Stimulated activated CD8-positive, alpha-beta memory T cell treated with anti-CD3 and anti-CD28 coated beads, Interleukin-15, amount 100 ng/mL, for 4 hours (primary cell): ENCODE measurements at regions not wholly inside any gene's neighbourhood (a gene's known extent, or its start where the extent isn't known, plus 50 kb on each side); places are given as distances from the start of the nearest gene placed in this dataset.

Experiments
- DNase-seq, 2 donors: peaks; one replicate each; pipeline ENCODE4 v3.0.0-alpha.2; 2020; ENCODE audit warnings: low read depth in 2 of 2

DNA sequence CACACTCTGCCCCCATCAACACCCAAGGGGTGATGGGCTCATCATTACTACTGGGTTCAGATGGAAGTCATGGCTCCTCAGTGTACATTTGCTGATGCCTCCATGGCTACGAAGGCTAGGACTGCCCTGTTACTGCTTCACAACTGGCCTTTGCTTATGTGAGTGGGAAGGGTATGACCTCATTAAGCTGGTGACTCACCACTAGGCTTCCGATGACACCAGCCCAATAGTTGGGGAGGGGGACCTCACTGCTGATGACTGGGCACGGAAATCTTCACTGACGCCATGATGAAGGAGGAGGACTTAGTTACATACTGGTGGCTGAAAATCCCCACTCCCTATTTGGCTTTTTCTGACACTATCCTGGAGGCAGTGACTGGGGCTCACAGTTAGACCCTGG is 263.2 kb downstream of the CMPK2 start:
- DNase-seq, result no peak

DNA sequence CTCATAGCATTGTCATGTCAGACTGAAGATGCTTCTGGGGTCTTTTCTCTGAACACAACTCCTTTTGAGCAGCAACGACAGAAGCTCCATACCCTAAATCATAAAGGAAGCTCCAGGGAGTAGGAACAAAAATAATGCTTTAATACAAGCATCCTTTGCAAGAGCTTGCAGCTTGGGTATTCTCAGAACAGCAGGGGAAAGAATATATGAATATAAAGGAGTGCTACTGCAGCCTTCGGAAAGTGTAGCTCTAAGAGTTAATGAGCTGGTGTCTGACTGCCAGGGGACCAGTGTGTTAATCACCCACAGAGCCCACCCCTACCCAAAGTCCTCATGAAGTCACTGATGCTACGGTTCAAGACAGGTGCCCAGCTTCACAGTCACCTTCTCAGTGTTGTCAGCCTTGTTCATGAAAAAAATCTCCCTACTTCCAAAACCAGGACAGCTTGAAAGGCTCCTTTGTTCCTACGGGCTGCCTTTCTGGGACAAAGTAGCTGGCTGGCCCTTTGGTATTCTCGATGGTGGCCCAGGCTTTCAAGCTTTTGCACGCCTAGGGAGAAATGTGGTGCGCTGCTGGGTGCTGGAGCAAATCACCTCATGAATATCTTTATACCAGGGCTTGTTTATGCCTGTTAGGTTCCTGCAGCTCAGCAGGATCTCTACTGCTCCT is 259.7 kb downstream of the CMPK2 start:
- DNase-seq, result no peak

DNA sequence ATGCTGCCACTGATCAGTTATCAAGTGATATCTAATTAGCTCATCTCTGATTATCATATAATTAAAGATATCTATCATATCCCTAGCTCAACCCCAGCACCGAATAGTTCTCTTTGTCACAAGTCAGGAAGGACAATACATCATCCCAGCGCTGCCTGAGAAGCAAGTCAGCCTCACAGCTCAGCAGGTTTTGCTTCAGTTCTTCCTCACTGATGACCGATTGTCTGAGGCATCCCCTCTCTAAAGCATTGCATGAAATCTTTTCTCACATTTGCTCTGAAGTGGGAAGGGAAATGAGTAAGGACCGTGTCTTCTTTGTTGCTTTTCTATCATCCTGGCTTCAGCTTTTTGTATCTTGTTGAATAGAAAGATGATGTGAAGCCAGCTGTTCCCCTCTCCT is 247.9 kb downstream of the CMPK2 start:
- no peak for DNase-seq

DNA sequence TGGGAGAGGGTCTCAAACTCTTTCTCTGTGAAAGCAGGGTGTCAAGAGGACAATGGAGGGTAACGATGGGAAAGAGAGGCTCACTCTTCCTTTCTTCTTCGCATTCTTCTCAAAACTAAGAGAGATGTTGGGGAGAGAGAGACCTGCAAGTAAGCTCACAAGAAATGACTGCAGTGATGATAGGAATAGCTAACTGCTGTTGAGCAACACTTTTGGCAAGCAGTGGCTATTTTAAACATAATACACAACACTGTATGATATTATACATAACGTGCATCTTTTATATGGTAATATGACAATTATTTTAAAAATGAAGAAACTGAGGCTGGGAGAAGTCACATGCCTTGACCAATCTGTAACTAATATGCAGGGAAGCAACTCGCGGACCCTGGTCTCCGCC is 247.5 kb downstream of the CMPK2 start:
- DNase-seq, result no peak

DNA sequence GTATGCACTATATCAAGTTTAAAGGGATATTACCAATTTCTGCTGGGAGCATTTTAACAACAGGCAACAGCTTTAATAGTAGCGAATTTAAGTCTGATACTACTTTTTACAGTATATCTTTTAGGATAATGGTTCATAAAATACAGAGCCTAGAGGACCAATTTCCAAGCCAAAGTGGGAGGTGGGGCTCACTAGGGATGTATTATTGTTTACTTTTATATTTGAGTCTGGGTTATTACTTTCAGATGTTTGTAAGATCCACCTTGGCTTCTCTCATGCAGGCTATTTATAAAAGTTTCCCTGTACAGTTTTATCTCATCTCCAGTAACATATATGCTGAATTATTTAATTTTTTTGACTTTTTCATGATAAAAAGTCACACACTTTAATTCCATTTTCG is 242.0 kb downstream of the CMPK2 start:
- DNase-seq, result no peak

DNA sequence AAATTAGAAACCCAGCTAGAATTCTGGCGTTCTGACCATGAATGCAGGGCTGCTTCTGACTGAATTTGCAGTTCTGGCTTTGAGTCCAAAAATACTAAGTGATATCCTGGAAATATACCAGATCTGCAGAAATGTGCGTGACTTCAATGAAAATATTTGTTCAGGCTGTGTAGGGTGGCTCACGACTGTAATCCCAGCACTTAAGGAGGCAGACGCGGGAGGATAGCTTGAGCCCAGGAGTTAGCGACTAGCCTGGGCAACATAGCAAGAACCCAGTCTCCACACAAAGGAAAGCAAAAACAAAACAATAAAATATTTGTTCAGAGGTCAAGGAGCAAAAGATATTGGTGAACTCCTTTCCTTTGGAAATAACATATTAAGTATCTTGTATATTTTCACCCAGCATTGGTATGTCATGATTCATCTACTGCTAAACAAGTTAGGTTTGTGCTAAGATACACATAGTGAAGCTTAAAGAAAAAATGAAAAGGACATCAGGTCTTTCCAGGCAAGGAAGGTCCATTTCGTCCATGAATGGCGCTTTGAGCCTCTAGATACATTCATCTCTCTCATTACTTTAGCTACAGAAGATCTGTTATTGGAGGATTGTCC is 239.2 kb downstream of the CMPK2 start:
- no peak for DNase-seq

DNA sequence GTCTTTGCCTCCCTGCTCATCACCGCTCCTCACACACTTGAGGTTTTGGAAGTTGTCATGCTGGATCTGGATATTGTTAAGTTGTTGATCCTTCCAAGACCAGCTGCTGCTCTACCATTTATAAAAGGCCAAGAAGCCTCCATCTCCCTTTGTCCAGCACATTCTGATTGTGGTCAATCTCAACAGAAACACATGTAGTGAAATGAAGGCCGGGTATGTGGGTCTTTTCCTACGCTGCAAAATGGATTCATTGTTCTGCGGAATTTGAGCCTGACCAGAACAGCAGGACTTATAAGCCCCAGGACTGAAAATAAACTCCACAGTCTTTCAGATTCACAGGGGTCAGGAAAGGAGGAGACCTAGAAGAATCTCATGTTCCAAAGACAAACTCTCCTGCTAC is 238.4 kb downstream of the CMPK2 start:
- no peak for DNase-seq

DNA sequence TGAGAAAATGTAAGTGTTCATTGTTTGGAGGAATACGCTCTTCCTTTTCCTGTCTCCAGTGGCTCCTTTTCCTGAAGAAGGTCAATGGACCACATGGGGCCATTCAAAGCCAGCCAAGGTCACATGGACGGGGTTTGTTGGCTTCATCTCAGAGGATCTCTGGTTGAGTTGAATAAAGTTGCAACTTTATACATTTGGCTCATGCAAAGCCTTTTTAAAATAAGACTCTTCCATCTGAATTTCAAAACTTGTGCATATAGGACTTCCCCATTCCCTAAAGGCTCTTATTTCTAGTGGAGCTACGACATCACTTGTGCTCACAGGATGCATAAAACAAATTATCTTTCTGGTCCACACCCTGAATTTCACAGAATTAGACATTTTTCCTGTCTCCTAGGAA is 235.5 kb downstream of the CMPK2 start:
- no peak for DNase-seq

DNA sequence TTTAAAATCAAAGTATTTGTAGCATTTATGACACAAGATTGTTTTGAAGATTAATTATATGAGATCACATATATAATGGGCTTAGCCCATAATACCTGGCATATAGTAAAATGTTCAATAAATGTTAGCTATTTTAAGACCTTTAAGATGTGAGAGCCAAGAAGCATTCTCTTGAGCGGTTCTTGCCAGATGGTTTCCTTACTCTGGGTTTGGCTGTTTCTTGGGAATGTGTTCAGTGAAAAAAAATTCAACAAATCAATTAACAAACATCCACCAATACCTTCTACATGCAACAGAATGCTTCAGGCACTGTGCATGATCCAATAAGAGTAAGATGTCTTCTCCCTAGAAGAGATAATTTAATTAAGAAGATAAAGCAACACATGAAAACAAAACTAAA is 230.4 kb downstream of the CMPK2 start:
- no peak for DNase-seq

DNA sequence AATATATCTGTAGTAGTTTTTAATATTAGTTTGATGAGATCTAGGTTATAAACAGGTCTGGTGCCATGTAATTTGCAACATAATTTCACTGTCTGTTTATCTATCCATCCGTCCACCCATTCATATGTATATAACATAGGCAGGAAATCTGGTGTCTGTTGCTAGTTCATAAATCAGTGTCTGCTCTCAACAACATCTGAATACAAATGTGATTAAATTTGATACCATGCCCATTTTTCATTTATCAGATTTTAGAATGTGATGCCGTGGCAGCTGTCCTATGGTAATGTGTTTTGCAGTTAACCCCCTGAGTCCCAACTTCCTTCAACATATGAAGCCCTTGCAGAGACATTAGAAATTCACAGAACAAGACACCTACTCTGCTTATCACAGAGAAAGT is 228.4 kb downstream of the CMPK2 start:
- DNase-seq, result no peak

DNA sequence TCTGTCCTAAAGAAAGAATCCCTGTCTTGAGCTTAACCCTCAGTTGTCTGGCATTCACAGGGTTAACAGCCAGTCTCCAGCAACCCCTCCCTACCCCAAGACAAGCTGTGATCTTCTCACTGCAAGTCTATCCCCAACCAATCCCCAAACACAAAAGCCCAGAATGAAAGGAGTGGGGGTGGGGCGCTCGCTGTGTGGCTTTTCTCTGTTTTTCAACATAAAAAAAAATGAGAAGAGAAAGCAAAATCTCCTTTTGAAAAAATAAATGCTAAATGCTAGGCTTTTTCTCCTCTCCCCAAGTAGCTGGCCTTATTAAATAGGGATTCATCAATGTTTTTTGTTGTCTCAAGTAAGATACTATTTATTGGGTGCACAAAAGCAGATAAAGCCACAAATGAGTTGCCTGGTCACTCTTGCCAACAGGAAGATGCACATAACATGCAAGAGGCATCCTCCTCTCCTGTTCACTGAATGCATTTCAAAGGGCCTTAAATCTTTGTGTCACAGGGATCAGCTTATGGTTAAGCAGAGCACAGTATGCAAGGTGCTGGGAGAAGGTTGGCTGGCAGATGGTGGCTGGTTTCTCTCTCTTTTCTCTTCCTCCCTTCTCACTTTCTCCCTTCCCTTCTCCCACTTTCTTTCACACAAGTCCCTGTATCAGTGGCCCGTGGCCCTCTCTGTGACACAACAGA is 225.6 kb downstream of the CMPK2 start:
- DNase-seq, result no peak

DNA sequence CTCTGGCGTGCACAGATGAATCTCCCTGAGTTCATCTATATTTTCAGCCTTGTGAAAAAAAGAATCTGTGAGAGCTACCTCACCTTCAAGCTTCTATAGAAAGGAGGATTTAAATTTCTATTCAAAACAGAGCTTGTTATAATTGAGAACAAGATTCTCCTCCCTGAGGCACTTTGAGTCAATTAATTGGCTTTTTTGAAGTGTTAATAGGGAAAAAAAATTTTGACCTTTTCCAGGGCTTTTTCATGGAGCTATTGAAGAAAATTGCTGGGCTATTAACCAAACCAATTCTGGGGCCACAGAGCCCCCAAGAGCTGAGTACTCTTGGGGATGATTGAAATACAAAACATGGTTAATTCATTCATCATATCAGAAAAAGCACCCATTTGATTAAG is 225.1 kb downstream of the CMPK2 start:
- no peak for DNase-seq

DNA sequence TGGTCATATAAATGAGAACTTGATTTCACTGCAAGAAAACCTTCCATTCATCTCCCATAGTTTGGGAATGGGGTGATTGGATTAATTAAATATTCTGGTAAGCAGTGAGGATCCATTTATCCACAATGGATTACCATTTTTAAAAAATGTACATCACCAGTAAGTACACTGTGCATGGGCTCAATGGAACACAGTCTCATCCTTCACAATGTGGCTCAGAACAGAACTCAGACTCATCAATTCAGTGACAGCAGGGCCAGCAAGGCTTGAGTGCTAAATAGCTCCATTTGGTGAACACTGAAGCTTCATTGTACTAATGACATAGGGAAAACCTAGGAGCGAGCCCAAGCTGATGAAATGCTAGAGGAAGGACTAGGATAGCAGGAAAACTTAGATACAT is 223.8 kb downstream of the CMPK2 start:
- no peak for DNase-seq

DNA sequence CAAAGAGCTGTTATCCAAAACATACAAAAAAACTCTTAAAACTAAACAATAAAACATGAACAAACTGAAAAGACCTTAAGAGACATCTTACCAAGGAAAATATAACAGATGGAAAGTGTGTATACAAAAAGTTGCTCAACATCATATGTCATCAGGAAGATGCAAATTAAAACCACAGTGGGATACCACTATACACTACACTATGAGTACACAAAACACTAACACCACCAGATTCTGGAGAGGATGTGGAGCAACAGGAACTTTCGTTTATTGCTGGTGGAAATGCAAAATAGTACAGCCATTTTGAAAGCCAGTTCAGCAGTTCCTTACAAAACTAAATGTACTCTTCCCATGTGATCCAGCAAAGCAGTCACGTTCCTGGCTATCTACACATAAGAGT is 221.4 kb downstream of the CMPK2 start:
- no peak for DNase-seq

DNA sequence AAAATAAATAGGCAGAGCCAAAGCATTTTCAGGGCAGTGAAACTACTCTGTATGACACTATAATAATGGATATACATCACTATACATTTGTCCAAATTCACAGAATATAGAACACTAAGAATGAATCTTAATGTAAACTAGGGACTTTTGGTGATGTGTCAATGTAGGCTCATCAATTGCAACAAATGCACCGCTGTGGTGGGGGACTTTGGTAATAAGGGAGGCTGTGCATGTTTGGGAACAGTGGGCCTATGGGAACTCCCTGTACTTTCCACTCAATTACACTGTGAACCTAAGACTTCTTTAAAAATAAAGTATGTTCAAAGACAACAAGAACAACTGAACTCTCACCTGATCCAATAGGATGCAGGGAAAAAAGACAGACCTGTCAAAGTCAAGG is 220.7 kb downstream of the CMPK2 start:
- DNase-seq, result no peak

DNA sequence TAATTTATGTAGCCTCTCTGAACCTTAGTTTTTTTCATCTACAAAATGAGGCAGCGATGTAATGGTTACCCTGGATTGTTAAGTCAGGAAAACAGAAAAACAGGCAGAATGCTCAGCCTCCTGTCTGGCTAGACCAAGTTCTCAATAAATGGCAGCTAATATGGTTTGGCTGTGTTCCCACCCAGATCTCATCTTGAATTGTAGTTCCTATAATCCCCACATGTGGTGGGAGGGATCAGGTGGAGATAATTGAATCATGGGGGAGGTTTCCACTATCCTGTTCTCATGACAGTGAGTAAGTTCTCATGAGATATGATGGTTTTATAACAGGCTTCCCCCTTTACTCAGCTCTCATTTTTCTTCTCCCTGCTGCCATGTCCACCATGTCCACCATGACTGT is 220.0 kb downstream of the CMPK2 start:
- DNase-seq, result no peak

DNA sequence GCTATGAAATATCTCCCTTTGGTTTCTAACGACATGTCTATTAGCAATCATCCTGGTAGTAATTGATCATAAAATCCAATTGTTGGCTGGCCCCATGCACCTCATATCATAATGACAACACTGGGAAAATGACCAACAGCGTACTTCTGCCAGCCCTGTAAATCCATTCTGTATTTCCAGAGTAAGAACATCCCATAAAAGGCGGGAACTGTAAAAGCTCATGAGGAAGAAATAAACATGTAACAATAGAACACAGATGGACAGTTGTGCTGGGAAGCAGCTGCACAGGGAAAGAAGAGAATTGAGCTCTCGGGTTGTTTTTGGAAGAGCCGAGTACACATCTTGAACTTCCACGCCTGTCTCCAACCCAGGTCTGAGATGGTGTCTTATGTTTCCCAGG is 218.7 kb downstream of the CMPK2 start:
- no peak for DNase-seq

DNA sequence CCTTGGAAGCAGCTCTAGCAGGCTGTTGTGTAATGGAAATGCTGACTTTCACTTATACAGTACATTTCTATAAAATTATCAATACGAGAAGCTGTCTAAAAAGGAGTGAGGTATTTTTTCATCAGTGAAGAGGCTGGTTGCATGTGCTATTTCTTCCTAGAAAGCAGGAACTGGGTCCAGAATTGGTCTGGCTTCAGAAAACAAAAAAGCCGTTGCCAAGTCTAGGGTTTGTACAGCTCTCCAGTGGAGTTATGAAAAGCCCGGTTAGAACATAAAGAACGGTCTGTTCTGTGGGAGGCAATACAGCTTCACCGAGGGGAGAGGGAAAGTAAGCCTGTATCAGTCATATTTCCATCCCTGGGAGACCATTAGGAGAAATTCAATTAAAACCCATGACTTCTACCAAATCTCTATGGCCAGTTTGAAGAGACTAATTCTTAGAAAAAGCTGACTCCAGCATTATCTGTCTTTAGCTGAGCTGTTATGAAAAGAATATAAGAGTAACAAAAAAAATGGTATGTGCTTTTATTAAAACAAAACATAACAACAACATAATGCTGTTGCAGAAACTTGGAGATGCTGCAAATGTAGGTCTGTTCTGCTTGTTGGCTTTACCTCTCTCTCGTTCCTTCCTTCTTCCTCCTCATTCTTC is 217.0 kb downstream of the CMPK2 start:
- DNase-seq, result no peak

DNA sequence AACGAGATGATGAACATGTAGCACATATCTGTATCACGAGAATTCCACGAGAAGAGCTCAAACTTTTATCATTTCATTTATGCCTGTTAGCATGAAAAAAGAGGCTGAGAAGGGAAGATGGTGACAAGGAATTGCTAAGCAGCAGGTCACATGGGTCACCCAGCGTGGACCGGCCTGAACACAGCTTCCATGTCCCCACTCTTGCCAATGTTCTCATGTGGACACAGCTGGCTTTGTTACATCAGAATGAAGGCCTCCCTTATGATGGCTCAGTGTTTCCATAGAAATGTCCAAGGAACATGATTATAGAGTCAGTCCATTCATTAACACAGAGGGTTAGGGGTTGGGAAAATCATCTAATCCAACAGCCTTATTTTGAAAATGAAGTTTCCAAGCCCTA is 215.4 kb downstream of the CMPK2 start:
- DNase-seq, result no peak

DNA sequence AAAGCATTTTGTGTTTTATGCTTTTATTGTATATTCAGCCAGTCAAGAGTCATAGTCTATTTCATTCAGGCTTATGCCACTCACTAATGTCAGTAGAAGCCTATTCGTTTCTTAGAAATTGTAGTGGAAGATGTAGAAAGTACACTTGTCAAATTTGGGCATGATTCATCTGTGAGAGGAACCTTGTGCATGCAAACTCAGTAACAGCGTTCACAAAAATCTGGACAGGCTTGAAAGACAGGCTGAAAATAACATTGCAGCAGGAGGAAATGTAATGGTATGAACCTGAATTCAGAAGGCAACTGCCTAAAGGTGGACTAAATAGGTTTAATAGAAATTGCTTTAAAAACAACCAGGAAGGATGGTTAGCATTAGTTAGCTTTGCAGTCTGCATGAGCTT is 213.5 kb downstream of the CMPK2 start:
- DNase-seq, result no peak

DNA sequence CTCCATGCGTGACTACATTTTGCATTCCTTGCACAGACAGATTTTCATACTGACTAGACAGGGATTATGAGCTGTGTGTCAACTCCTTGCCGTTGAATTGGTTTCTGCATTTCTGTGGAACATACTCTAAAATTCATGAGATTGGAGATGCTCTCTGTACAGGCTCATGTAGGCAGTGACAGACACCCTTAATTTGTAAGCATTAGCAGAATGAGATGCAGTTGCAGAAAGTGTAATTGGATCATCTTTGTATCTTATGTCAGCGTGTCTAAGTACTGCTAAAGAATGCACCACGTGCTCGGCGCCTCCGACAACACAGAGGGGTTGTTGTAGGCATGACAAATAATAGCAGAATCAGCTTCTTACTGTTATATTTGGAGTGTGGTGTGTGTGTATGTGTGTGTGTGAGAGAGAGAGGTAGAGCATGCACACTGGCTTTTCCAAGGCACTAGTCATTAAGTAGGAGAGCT is 212.4 kb downstream of the CMPK2 start:
- DNase-seq, result no peak

DNA sequence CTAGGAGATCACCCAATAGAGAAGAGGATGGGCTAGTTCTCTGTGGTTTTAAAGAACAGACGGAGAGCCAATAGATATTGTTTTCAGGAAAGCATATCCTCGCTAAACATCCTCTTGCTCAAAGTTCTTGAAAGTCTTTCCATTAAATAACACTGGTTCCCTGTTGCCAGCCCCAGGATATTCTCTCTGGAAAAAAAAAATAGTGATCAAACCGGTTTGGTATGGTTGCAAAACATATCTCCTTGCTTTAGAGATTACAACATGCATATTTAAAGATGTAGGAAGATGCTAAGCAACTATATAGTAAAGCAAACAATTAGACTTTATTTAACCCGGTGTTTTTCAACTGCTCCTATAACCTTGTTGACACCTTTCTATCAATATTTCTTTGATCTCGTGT is 211.4 kb downstream of the CMPK2 start:
- no peak for DNase-seq

DNA sequence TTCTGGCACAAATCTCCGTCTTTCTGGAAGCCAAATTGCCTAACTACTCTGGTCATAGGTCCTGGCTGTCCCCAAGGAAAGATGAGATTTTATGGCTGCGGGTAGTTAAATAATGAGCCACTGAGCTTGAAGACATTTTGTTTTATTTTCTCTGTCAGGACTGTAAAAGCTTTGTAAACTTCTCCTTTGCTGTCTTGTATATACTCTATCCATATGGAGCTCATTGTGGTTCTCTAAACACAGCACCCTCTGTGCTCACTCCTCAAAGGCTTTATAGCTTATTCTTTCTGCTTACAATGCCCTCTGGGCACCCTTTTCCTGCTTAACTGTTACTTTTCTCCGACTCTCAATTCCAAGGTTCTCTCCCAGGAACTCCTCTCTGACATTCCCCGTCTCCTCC is 209.1 kb downstream of the CMPK2 start:
- no peak for DNase-seq
